Breast epithelium (tissue), 4 donors: ENCODE measurements at regions not wholly inside any gene's neighbourhood (a gene's known extent, or its start where the extent isn't known, plus 50 kb on each side); places are given as distances from the start of the nearest gene placed in this dataset.
A peak's percentile ranks its signal among the peaks of the same experiment; 100 is the strongest.

Source experiments
- DNase-seq, 2 donors: peaks; one replicate each; pipeline ENCODE4 v3.0.0-alpha.2; 2019; ENCODE audit warnings: low spot score in 2 of 2
- H3K27ac ChIP-seq, 2 donors: fragments of 200-600 bp; sonication (generic) in 1 of 2; one replicate each; pipeline ENCODE4 v1.5.1; 2016 to 2019; ENCODE audit warnings: mild to moderate bottlenecking in 1 of 2
- H3K27me3 ChIP-seq, 2 donors: fragments of 200-600 bp; sonication (generic) in 1 of 2; one replicate each; pipeline versions ENCODE4 v1.5.1 to v1.6.0; 2017 to 2019; ENCODE audit warnings: control low read depth in 1 of 2, mild to moderate bottlenecking in 1 of 2
- H3K36me3 ChIP-seq: fragments of 200-600 bp; one replicate; pipeline ENCODE4 v1.5.1; 2019
- H3K4me1 ChIP-seq, 2 donors: fragments of 200-600 bp; sonication (generic); one replicate each; pipeline ENCODE4 v1.5.1; 2016 to 2019; ENCODE audit warnings: control low read depth in 1 of 2
- H3K4me3 ChIP-seq, 3 donors: fragments of 200-600 bp; sonication (generic); 1 replicate in 2 of 3; 2 replicates in 1 of 3; pipeline ENCODE4 v1.5.1; 2016 to 2019; ENCODE audit warnings: mild to moderate bottlenecking in 3 of 3, moderate library complexity in 2 of 3
- H3K9me3 ChIP-seq, 2 donors: fragments of 200-600 bp; sonication (generic) in 1 of 2; one replicate each; pipeline ENCODE4 v1.5.1; 2016 to 2019; ENCODE audit warnings: control low read depth in 1 of 2
- POLR2A ChIP-seq: fragments of 450-650 bp; IDR thresholded peaks from one replicate; pipeline ENCODE4 v1.6.1; 2016; ENCODE audit warnings: antibody characterized with exemption, mild to moderate bottlenecking, moderate library complexity
- POLR2AphosphoS5 ChIP-seq, 3 donors: sonication (generic); formaldehyde crosslinking; IDR thresholded peaks; one replicate each; pipeline ENCODE4 v1.6.1; 2017; ENCODE audit warnings: antibody characterized with exemption in 3 of 3
- intact Hi-C: fragments of 100-400 bp; cut with DNase I; formaldehyde crosslinking; loops from one replicate; pipeline ENCODE4 v1.15.1; 2023; ENCODE audit warnings: low total_unique reads
- TF ChIP-seq, protein P1 (sequence below), 3 donors: fragments of 450-650 bp; IDR thresholded peaks; one replicate each; pipeline ENCODE4 v1.5.1; 2016 to 2017; ENCODE audit warnings: antibody characterized with exemption in 3 of 3, mild to moderate bottlenecking in 3 of 3, moderate library complexity in 3 of 3

DNA sequence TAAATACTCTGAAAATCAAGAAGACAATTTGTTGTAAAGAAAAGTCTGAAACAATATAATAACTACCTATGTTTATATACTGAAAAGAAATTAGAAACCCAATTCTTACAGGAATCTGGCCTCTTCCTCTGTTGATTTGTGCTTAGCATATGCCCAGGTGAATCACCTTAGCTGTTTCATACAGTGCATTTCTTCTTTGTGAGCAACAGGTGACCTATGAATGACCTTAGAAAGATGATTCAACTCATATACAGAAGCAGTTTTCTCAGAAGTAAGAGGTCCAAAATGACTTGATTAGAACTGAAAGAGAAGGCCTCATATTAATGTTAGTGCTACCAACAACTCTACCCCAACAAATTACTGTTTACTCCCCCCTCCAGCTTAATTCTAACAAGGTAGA, 419.5 kb upstream of the ID4 start:
- Histone ChIP-seq H3K4me1 (no peaks in the 10 kb centered on the region), H3K9me3 (no peaks in the 10 kb centered on the region), H3K4me3 (no peak overlapping the region), H3K36me3 (no peaks in the 10 kb centered on the region), H3K27ac (no peak overlapping the region), H3K27me3 (no peaks in the 10 kb centered on the region)
- intact Hi-C loops: no loop called here
- TF ChIP-seq, protein P1, sequence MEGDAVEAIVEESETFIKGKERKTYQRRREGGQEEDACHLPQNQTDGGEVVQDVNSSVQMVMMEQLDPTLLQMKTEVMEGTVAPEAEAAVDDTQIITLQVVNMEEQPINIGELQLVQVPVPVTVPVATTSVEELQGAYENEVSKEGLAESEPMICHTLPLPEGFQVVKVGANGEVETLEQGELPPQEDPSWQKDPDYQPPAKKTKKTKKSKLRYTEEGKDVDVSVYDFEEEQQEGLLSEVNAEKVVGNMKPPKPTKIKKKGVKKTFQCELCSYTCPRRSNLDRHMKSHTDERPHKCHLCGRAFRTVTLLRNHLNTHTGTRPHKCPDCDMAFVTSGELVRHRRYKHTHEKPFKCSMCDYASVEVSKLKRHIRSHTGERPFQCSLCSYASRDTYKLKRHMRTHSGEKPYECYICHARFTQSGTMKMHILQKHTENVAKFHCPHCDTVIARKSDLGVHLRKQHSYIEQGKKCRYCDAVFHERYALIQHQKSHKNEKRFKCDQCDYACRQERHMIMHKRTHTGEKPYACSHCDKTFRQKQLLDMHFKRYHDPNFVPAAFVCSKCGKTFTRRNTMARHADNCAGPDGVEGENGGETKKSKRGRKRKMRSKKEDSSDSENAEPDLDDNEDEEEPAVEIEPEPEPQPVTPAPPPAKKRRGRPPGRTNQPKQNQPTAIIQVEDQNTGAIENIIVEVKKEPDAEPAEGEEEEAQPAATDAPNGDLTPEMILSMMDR (IDR thresholded peaks at IDR 0.05): no peak
- TF ChIP-seq POLR2AphosphoS5 (IDR thresholded peaks at IDR 0.05) (no peak), POLR2A (no peak)
- DNase-seq: no peak

DNA sequence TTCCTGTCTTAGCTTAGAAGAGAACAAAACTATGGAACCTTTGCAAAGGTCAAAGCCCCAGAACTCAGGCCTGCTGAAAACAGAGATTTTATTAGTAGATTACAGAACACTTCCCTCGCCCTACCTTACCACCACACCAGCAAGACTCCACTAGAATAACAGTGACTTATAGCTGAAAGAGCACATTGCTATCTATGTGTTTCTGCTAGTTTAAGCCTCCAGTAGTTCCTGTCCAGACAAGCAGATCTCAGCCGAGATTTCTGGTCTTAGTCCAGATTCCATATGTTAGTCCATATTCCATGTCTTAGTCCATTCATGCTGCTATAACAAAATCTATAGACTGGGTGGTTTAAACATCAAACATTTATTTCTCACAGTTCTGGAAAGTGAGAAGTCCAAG, 412.3 kb upstream of the ID4 start:
- no peak overlapping the region for H3K27ac ChIP-seq
- no peaks in the 10 kb centered on the region for H3K36me3 ChIP-seq
- H3K4me3 ChIP-seq: no peak overlapping the region
- H3K9me3 ChIP-seq: no peaks in the 10 kb centered on the region
- DNase-seq: no peak
- H3K4me1 ChIP-seq: no peaks in the 10 kb centered on the region
- TF ChIP-seq POLR2AphosphoS5 (IDR thresholded peaks at IDR 0.05): no peak
- TF ChIP-seq POLR2A: no peak
- TF ChIP-seq, protein P1 (IDR thresholded peaks at IDR 0.05): no peak
- intact Hi-C loops: no loop called here
- no peaks in the 10 kb centered on the region for H3K27me3 ChIP-seq

DNA sequence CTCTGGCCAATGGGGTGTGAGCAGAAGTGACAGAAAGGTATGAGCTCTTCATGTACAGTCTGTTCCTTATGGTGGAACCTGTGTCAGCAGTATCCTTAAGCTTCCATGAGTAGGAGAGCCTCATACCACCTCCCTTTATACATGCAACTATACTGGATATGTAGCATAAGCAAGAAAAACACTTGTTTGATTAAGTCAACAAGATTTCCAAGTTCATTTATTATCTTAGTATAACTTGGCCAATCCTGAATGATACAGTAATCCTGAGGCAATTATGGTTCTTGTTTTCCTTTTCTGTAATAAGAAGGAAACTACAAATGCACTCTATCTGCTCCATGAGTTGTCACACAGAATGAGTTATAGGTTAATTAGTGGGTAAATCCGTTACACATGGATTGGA, 409.6 kb upstream of the ID4 start:
- intact Hi-C loops: no loop called here
- no peak for DNase-seq
- Histone ChIP-seq H3K4me1 (no peaks in the 10 kb centered on the region), H3K36me3 (no peaks in the 10 kb centered on the region), H3K4me3 (no peak overlapping the region), H3K9me3 (no peaks in the 10 kb centered on the region), H3K27me3 (no peaks in the 10 kb centered on the region), H3K27ac (no peak overlapping the region)
- TF ChIP-seq, protein P1 (IDR thresholded peaks at IDR 0.05): no peak

DNA sequence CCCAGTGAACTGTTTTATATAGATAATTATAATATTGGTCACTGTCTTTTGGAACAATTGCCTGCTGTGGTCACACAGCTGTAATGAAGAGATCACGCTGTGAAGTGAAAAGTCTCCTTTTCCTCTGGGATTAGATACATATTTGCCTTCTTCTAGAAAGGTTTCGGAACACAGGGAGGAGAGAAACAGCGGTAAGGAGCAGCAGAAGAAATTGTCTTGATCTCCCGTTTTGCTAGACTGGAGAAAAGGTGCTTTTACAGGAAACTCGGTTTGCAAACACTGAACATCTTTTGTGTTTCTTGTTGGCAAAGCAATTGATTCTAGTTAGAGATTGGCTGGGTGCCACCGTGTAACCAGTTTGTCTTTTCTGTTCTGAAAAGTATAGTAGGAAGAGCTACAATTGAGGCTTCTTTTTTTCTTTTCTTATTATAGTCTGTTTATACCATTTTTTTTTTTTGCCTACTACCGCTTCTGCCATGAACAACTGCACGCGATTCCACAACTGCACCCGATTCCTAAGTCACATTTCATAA, 404.1 kb upstream of the ID4 start:
- Histone ChIP-seq H3K9me3 (no peaks in the 10 kb centered on the region), H3K4me1 (no peaks in the 10 kb centered on the region), H3K4me3 (peak overlapping the region in 2 of 3 donors; percentile 19 to 43), H3K27me3 (no peaks in the 10 kb centered on the region), H3K36me3 (no peaks in the 10 kb centered on the region), H3K27ac (peak overlapping the region; percentile 56 to 68)
- DNase-seq: peak in 1 of 2 donors; percentile 53
- intact Hi-C loops: no loop called here
- peak in 1 of 3 donors; percentile 21 for TF ChIP-seq POLR2AphosphoS5 (IDR thresholded peaks at IDR 0.05)
- TF ChIP-seq, protein P1 (IDR thresholded peaks at IDR 0.05): no peak

DNA sequence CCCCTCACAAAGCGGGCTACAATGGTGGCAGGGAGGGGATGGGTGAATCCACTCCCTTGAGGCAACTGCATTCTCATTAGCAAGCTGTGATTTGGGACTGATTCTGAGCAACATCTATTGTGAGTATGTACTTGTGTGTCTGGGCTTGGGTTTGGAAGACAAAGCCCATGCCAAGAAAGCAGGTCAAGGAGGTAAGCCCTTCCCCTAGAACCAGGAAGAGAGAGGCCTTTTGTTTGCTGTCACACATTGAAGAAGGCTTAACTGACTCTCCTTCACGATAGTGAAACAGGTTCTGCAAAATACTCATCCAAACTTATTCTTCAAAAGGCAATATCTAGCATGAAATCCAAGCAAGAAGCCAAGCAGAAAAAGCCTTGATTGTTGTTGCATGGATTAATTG, 403.1 kb upstream of the ID4 start:
- H3K4me1 ChIP-seq: no peaks in the 10 kb centered on the region
- TF ChIP-seq POLR2AphosphoS5 (IDR thresholded peaks at IDR 0.05) (no peak), POLR2A (no peak)
- TF ChIP-seq, protein P1 (IDR thresholded peaks at IDR 0.05): no peak
- H3K9me3 ChIP-seq: no peaks in the 10 kb centered on the region
- intact Hi-C loops: no loop called here
- DNase-seq: no peak
- H3K27ac ChIP-seq: peak overlapping the region; percentile 64 to 68
- H3K36me3 ChIP-seq: no peaks in the 10 kb centered on the region
- no peak overlapping the region for H3K4me3 ChIP-seq
- H3K27me3 ChIP-seq: no peaks in the 10 kb centered on the region
